ENCODE measurements at regions not wholly inside any gene's neighbourhood (a gene's known extent, or its start where the extent isn't known, plus 50 kb on each side); places are given as distances from the start of the nearest gene placed in this dataset.

DNA sequence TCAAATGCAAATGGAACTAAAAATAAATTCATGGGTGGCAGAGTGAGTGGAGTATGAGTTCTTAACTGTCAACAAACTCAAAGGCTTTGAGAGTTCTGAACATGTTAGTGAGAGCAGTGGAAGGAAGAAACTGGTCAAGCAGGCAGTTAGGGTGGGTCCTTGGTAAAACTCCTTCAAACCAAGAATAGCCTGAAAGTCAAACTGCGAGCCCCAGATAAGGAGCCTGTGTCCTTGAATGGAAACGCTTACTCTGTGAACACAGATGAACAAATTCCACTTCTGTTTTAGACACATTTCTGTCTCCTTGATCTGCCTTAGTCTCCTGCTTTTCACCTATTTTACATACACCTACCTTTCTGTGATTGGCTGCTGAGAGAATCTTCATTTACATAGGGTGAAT is 129.4 kb upstream of the PCDH18 start:
- no peak overlapping the region for H3K27ac ChIP-seq (replicated peaks)
- DNase-seq (ENCODE audit: low read depth in 1 of 2, low spot score in 1 of 2) = no peak
- no peak for TF ChIP-seq GABPA (IDR thresholded peaks at IDR 0.05; ENCODE audit: low read depth)
- TF ChIP-seq SPI1 (IDR thresholded peaks at IDR 0.05; ENCODE audit: borderline replicate concordance, low read depth) = no peak
- TF ChIP-seq POLR2AphosphoS5 (IDR thresholded peaks at IDR 0.05; ENCODE audit: low read depth) = no peak
- TF ChIP-seq, protein P1, sequence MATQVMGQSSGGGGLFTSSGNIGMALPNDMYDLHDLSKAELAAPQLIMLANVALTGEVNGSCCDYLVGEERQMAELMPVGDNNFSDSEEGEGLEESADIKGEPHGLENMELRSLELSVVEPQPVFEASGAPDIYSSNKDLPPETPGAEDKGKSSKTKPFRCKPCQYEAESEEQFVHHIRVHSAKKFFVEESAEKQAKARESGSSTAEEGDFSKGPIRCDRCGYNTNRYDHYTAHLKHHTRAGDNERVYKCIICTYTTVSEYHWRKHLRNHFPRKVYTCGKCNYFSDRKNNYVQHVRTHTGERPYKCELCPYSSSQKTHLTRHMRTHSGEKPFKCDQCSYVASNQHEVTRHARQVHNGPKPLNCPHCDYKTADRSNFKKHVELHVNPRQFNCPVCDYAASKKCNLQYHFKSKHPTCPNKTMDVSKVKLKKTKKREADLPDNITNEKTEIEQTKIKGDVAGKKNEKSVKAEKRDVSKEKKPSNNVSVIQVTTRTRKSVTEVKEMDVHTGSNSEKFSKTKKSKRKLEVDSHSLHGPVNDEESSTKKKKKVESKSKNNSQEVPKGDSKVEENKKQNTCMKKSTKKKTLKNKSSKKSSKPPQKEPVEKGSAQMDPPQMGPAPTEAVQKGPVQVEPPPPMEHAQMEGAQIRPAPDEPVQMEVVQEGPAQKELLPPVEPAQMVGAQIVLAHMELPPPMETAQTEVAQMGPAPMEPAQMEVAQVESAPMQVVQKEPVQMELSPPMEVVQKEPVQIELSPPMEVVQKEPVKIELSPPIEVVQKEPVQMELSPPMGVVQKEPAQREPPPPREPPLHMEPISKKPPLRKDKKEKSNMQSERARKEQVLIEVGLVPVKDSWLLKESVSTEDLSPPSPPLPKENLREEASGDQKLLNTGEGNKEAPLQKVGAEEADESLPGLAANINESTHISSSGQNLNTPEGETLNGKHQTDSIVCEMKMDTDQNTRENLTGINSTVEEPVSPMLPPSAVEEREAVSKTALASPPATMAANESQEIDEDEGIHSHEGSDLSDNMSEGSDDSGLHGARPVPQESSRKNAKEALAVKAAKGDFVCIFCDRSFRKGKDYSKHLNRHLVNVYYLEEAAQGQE (IDR thresholded peaks at IDR 0.05; ENCODE audit: insufficient replicate concordance, low read depth) = no peak
- TF ChIP-seq, protein P2, sequence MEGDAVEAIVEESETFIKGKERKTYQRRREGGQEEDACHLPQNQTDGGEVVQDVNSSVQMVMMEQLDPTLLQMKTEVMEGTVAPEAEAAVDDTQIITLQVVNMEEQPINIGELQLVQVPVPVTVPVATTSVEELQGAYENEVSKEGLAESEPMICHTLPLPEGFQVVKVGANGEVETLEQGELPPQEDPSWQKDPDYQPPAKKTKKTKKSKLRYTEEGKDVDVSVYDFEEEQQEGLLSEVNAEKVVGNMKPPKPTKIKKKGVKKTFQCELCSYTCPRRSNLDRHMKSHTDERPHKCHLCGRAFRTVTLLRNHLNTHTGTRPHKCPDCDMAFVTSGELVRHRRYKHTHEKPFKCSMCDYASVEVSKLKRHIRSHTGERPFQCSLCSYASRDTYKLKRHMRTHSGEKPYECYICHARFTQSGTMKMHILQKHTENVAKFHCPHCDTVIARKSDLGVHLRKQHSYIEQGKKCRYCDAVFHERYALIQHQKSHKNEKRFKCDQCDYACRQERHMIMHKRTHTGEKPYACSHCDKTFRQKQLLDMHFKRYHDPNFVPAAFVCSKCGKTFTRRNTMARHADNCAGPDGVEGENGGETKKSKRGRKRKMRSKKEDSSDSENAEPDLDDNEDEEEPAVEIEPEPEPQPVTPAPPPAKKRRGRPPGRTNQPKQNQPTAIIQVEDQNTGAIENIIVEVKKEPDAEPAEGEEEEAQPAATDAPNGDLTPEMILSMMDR (IDR thresholded peaks at IDR 0.05; ENCODE audit: insufficient read depth, low read length) = no peak

DNA sequence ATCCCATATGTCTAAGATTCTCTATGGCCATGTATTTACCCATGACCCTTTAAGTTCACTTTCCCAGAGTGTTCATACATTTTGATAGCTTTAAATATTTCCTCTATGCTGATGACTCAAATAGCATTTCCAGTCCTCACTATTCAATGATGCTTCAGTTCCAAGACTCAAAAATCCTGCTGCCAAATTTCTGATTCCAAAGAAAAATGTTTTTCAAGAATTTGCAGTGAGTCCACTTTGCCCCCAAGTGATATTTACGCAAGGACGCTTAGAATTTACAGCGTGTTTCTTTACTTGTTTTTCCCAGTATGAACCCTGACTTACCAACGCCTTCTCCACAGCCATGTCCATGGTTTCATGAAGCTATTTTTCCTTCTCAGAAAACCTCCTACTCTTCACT is 127.9 kb upstream of the PCDH18 start:
- H3K4me3 ChIP-seq (replicated peaks; ENCODE audit: insufficient read depth, low read length) = no peak overlapping the region
- no peaks in the 10 kb centered on the region for H3K27me3 ChIP-seq (ENCODE audit: insufficient read depth, poor library complexity, severe bottlenecking)
- no peak overlapping the region for H3K27ac ChIP-seq (replicated peaks)
- no peak for DNase-seq (ENCODE audit: low read depth in 1 of 2, low spot score in 1 of 2)
- TF ChIP-seq POLR2AphosphoS5 (IDR thresholded peaks at IDR 0.05; ENCODE audit: low read depth) (no peak), GABPA (IDR thresholded peaks at IDR 0.05; ENCODE audit: low read depth) (no peak)

More for the DNA sequence above, 129.4 kb upstream of the PCDH18 start:
- H3K27me3 ChIP-seq (ENCODE audit: insufficient read depth, poor library complexity, severe bottlenecking) = no peaks in the 10 kb centered on the region
- H3K4me3 ChIP-seq (replicated peaks; ENCODE audit: insufficient read depth, low read length) = no peak overlapping the region

DNA sequence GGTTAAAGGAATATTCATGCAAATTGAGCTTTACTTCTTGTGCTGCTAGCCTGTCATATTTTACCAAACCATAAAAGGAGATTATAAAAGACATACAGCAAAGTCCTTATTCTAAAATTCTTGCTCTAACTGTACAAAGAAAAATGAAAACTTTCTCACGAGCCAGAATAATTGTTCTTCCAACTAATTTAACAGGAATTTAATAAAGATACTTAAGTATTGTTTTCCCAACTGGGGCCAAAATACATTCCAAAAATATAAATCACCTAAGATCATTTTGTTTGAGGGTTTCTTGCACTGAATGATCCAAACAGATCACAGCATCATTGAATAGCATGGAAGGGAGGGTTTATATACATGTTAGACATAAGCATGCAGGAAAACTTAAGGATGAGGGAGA is 127.1 kb upstream of the PCDH18 start:
- DNase-seq (ENCODE audit: low read depth in 1 of 2, low spot score in 1 of 2) = no peak
- Histone ChIP-seq H3K27me3 (ENCODE audit: insufficient read depth, poor library complexity, severe bottlenecking) (no peaks in the 10 kb centered on the region), H3K27ac (replicated peaks) (no peak overlapping the region), H3K4me3 (replicated peaks; ENCODE audit: insufficient read depth, low read length) (no peak overlapping the region)
- TF ChIP-seq GABPA (IDR thresholded peaks at IDR 0.05; ENCODE audit: low read depth) = no peak
- no peak for TF ChIP-seq SPI1 (IDR thresholded peaks at IDR 0.05; ENCODE audit: borderline replicate concordance, low read depth)
- TF ChIP-seq, protein P1 (IDR thresholded peaks at IDR 0.05; ENCODE audit: insufficient replicate concordance, low read depth) = no peak
- no peak for TF ChIP-seq POLR2AphosphoS5 (IDR thresholded peaks at IDR 0.05; ENCODE audit: low read depth)
- TF ChIP-seq, protein P2 (IDR thresholded peaks at IDR 0.05; ENCODE audit: insufficient read depth, low read length) = no peak

DNA sequence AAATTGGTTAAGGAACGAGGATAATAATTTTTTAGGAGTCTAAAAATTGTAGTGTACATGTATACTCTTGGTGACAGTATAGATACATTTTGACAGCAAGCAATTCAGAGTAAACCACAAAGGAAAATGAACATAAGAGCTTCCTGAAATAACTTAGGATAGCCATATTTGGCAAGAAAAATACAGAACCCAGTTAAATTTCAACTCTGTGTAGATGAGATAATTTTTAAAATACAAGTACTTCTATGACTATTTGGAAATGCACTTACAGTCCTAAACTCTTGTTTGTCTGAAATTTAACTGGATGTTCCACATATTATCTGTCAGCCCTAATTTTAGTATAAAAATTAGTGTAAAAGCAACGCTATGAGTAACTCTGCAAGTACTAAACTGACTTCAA is 124.4 kb upstream of the PCDH18 start:
- no peak for DNase-seq (ENCODE audit: low read depth in 1 of 2, low spot score in 1 of 2)
- Histone ChIP-seq H3K4me3 (replicated peaks; ENCODE audit: insufficient read depth, low read length) (no peak overlapping the region), H3K27me3 (ENCODE audit: insufficient read depth, poor library complexity, severe bottlenecking) (peaks cover 2% of the 10 kb centered on the region), H3K27ac (replicated peaks) (no peak overlapping the region)
- TF ChIP-seq GABPA (IDR thresholded peaks at IDR 0.05; ENCODE audit: low read depth) (no peak), SPI1 (IDR thresholded peaks at IDR 0.05; ENCODE audit: borderline replicate concordance, low read depth) (no peak), POLR2AphosphoS5 (IDR thresholded peaks at IDR 0.05; ENCODE audit: low read depth) (no peak)
- TF ChIP-seq, protein P2 (IDR thresholded peaks at IDR 0.05; ENCODE audit: insufficient read depth, low read length) = no peak
- TF ChIP-seq, protein P1 (IDR thresholded peaks at IDR 0.05; ENCODE audit: insufficient replicate concordance, low read depth) = no peak
